ENCODE measurements at regions not wholly inside any gene's neighbourhood (a gene's known extent, or its start where the extent isn't known, plus 50 kb on each side); places are given as distances from the start of the nearest gene placed in this dataset.

DNA sequence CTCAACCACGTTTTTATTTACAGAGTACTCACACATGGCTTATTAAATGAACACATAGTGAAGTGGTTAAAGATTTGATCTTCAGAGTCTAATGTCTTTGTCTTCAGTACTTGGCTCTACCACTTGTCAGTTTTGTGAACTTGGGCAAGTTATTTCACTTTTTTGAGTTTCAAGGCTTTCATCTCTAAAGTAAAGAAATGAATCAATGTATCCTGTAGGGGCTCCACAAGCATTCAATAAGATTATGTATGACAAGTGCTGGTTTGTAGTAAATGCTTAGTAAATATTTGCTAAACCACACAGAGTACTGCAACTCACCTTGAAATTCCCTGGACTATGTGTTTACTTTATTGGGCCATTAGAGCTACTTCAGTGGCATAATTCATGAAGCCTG is 446.0 kb upstream of the GOT2 start:
- no peak for TF ChIP-seq POLR2AphosphoS5 (IDR thresholded peaks at IDR 0.05; ENCODE audit: low read depth, low read length)
- TF ChIP-seq TAF1 (IDR thresholded peaks at IDR 0.05; ENCODE audit: borderline replicate concordance, low read depth, low read length), result no peak
- TF ChIP-seq POLR2A (IDR thresholded peaks at IDR 0.05; ENCODE audit: low read depth, low read length), result no peak

All from GM12892 (cell line).